ACC112 (cell line): ENCODE measurements at regions not wholly inside any gene's neighbourhood (a gene's known extent, or its start where the extent isn't known, plus 50 kb on each side); places are given as distances from the start of the nearest gene placed in this dataset.
A peak's percentile ranks its signal among the peaks of the same experiment; 100 is the strongest.

ENCODE experiments used
- H2AFZ ChIP-seq: fragments of 200-600 bp; sonication (generic); one replicate; pipeline ENCODE4 v1.6.0; 2017; ENCODE audit warnings: antibody characterized with exemption, low read length; ENCODE audit not compliant: unreplicated experiment
- H3K27ac ChIP-seq: fragments of 200-600 bp; sonication (generic); 2 replicates; pipeline ENCODE4 v1.5.1; 2014; ENCODE audit warnings: low read depth, mild to moderate bottlenecking, antibody characterized with exemption, low read length, moderate library complexity
- H3K27me3 ChIP-seq: fragments of 200-600 bp; sonication (generic); 2 replicates; pipeline ENCODE4 v1.6.1; 2014; ENCODE audit warnings: mild to moderate bottlenecking, antibody characterized with exemption, low read length, moderate library complexity, mixed read lengths; ENCODE audit not compliant: insufficient read depth
- H3K36me3 ChIP-seq: fragments of 200-600 bp; sonication (generic); 2 replicates; pipeline ENCODE4 v1.6.1; 2016; ENCODE audit warnings: mild to moderate bottlenecking, antibody characterized with exemption, low read length, moderate library complexity, mixed read lengths; ENCODE audit not compliant: insufficient read depth
- H3K4me1 ChIP-seq: fragments of 200-600 bp; sonication (generic); one replicate; pipeline ENCODE4 v1.6.1; 2016; ENCODE audit warnings: low read length, mixed read lengths; ENCODE audit not compliant: insufficient read depth, unreplicated experiment, control insufficient read depth
- H3K4me3 ChIP-seq: fragments of 200-600 bp; sonication (generic); 2 replicates; pipeline ENCODE4 v1.5.1; 2014; ENCODE audit warnings: mild to moderate bottlenecking, low read depth, low read length
- H3K79me2 ChIP-seq: fragments of 200-600 bp; sonication (generic); one replicate; pipeline ENCODE4 v1.6.0; 2016; ENCODE audit warnings: low read length; ENCODE audit not compliant: control insufficient read depth, unreplicated experiment, insufficient read depth

DNA sequence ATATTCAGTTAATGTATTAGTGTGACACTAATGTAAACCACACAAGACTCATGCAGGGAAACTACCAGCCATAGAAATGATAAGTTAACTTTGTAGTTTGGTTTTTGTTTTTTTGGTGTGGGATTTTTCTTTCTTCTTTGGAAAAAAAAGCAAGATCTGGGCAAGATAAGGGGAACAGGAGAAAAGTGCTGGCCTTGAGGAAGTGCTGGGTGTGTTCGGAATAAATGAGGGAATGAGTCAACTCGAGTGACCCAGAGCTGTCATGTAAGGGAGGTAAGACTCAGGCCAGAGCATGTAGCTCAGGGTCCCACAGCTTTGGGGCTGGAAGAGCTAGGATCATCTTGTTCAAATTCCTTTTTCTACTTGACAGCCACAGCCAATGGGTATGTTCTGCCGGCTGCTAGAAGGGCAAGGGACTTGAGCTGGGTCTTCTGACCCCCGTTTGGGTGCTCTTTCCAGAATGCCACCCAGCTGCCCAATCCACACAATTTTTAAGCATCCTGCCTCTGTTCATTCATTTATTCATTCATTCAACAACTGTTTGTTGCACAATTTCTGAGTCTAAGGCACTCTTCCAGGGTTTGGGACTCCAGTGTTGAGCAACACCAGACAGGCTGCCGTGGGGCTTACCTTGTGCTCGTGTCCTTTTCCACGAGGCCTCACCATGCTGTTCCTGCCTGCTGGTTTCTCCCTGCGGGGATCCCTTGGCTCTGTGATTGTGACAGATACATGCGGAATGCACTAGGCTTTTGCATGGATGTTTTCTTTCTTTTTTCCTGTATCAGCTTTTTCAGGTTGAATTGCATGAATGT lies 54.5 kb downstream of the CLDN34 start:
- Histone ChIP-seq H3K27ac (peak overlapping the region; percentile 56), H3K4me3 (0 out of 2 replicates have a peak overlapping the region, but pooled peaks have one; percentile 1), H3K79me2 (peaks cover 79% of the 10 kb centered on the region), H3K36me3 (peaks cover 3% of the 10 kb centered on the region; the same call in 1 of the 2 replicates), H3K27me3 (no peaks in the 10 kb centered on the region), H2AFZ (no peak overlapping the region), H3K4me1 (peaks cover 55% of the 10 kb centered on the region)

DNA sequence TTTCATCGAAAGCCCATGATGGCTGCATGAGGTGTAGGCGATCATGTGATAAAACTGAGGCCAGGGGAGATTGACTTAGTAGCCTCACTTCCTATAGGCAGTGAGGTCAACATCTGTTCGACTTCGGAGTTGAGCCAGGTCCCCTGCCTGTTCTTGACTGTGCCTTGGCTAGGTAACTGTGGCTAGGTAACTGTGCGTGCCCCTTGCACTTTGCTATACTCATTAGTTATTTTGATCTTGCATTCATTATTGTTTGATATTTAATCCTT lies 55.0 kb downstream of the CLDN34 start:
- Histone ChIP-seq H3K4me3 (0 out of 2 replicates have a peak overlapping the region, but pooled peaks have one; percentile 1), H3K27ac (peak overlapping the region; percentile 56), H3K36me3 (peaks cover 5% of the 10 kb centered on the region; the same call in 1 of the 2 replicates), H3K4me1 (peaks cover 50% of the 10 kb centered on the region), H3K27me3 (no peaks in the 10 kb centered on the region), H2AFZ (no peak overlapping the region), H3K79me2 (peaks cover 74% of the 10 kb centered on the region)

DNA sequence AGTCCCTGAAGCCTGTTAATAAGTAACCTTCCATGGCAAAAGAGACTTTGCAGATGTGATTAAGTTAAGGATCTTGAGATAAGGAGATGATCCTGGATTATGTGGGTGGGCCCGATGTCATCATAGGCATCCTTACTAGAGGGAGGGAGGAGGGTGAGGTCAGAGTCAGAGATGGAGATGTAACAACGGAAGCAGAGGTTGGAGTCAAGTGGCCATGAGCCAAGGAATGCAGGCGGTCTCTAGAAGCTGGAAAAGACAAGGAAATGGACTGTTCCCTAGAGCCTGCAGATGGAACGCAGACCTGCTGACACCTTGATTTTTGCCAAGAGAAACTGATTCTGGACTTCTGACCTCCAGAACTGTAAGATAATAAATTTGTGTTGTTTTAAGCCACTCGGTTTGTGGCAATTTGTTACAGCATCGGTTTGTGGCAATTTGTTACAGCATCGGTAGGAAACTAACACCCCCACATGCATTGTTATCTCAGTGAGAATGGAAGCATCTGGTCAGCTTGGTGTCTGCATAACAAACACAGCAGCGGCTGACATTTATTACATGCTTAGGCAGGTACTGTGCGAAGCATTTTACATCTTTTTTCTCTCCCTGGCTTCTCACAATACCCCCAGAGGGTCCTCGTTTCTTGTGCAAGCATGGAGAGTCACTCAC lies 55.6 kb downstream of the CLDN34 start:
- peak overlapping the region; percentile 56 for H3K27ac ChIP-seq
- H3K27me3 ChIP-seq: no peaks in the 10 kb centered on the region
- H3K79me2 ChIP-seq: peaks cover 69% of the 10 kb centered on the region
- H3K4me1 ChIP-seq: peaks cover 45% of the 10 kb centered on the region
- peaks cover 7% of the 10 kb centered on the region; the same call in 1 of the 2 replicates for H3K36me3 ChIP-seq
- H2AFZ ChIP-seq: no peak overlapping the region
- H3K4me3 ChIP-seq: peak overlapping the region; percentile 1; the same call in 1 of the 2 replicates

DNA sequence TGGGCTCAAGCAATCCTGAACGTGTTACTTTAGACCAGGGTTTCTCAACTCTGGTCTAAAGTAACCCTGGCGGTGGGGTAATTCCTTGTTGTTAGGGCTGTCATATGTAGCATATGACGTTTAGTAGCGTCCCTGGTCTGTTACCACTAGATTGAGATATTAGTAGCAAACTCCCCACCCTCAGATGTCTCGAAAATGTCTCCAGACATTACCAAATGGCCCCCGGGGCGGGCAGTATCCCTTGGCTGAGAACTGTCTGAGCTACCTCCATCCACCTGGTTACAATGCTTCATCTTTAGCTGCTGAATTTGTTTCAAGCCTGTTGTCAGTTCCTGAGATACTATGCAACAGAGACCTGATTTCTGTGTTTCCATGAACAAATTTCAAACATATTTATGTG lies 56.7 kb downstream of the CLDN34 start:
- Histone ChIP-seq H3K79me2 (peaks cover 59% of the 10 kb centered on the region), H2AFZ (no peak overlapping the region), H3K4me3 (no peak overlapping the region), H3K36me3 (peaks cover 7% of the 10 kb centered on the region; the same call in 1 of the 2 replicates), H3K27ac (no peak overlapping the region), H3K27me3 (no peaks in the 10 kb centered on the region), H3K4me1 (peaks cover 37% of the 10 kb centered on the region)

DNA sequence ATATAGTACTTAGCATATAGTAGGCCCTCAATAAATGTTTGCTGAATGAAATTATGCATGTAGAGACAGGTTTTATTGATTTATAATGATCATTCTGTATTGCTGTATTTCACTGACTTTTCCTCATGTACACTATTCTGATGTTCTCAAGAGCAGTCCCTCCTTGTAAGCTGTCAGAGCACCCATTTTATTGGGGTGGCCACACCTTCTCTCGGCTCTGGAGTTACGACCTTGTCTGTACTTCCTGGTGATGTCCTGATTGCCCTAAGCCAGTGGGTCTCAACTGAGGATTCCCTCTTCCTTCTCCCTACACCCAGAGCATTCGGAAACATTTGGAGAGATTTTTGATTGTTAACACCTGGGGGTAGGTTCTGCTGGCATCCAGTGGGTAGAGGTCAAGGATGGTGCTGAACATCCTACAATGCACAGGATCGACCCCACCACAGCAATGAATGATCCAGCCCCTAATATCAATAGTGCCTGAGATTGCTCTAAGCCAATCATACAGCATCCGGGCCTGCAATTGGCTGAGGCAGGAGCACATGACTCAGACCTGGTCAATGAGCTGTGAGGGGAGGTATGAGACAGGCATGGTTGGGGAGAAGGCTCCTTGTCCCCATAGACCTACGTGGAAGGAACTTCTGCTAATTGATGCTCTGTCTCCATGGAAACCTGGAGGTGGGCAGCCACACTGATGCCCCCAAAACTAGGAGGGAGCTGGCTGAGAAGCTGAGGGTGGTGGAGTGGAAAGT lies 58.8 kb downstream of the CLDN34 start:
- Histone ChIP-seq H2AFZ (no peak overlapping the region), H3K4me1 (peaks cover 32% of the 10 kb centered on the region), H3K36me3 (peaks cover 7% of the 10 kb centered on the region; the same call in 1 of the 2 replicates), H3K4me3 (no peak overlapping the region), H3K27ac (no peak overlapping the region), H3K79me2 (peaks cover 43% of the 10 kb centered on the region), H3K27me3 (no peaks in the 10 kb centered on the region)

DNA sequence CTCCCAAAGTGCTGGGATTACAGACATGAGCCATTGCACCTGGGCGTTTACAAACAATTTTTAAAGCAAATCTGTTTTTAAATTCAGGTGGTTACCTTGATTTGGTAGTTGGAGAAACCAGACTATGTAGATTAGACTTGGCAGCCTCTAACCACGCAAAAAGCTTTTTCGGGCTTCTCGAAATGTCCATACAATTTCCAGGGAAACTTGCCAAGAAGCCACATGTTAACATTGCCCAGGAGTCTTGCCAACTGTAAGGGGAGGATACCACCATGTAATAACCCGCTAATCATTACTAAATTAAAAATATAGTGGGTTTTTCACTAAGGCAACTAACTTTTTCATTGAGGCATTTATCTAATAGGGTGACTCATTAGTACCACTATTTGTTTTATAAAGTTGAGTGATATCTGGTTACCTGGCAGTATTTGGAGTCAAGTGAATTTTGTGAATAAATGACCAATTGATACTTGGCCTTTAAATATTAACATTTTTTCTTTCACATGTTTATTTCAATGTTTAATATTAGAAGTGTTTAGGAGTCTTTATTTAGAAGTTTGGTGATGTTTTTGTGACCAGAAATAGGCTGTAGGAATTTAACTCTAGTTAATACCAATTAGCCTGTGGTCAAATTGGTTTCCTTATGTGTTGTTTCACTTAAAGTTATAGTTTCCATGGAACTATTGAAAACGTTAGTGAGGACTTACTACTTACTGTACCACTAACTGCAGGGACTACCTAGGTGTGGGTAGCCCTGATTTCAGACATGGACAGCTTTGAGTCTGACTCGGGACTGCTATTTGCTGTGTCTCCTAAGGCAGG lies 61.3 kb downstream of the CLDN34 start:
- no peak overlapping the region for H2AFZ ChIP-seq
- H3K4me3 ChIP-seq: no peak overlapping the region
- peaks cover 42% of the 10 kb centered on the region for H3K79me2 ChIP-seq
- peaks cover 15% of the 10 kb centered on the region for H3K4me1 ChIP-seq
- peaks cover 4% of the 10 kb centered on the region; the same call in 1 of the 2 replicates for H3K36me3 ChIP-seq
- H3K27me3 ChIP-seq: no peaks in the 10 kb centered on the region
- H3K27ac ChIP-seq: no peak overlapping the region

DNA sequence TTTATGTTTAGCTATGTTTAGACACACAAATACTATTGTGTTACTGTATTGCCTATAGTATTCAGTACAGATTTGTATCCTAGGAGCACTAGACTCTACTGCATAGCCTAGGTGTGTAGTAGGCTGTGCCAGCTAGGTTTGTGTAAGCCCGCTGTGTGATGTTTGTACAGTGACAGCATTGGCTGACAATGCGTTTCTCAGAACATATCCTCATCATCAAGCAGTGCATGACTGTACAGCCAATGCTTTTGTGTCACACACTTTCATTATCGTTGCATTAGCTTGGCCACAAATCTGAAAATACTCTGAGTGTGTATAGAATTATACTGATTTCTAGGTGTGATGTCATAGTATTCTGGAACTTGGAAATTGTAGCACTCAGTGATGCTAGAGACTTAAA lies 63.4 kb downstream of the CLDN34 start:
- Histone ChIP-seq H3K36me3 (peaks cover 4% of the 10 kb centered on the region; the same call in 1 of the 2 replicates), H3K4me1 (peaks cover 20% of the 10 kb centered on the region), H2AFZ (no peak overlapping the region), H3K4me3 (no peak overlapping the region), H3K79me2 (peaks cover 42% of the 10 kb centered on the region), H3K27me3 (no peaks in the 10 kb centered on the region), H3K27ac (no peak overlapping the region)

DNA sequence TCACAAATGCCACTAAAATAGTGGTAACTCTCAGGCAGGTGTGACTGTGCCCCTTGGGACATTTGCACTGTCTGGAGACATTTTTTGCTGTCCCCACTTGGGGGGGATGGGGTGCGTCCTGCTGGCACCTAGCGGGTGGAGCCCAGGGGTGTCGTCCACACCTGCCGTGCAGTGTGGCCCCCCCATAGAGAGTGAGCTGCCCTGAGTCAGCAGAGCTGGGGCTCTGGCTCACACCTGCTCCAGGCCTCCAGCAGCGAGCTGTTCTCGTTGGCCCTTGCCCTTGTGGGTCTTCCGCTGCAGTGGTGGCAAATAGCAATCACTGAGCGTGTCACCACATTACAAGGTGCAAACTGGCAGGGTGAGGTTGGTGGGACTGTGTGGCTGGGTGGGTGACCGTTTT lies 64.6 kb downstream of the CLDN34 start:
- H3K36me3 ChIP-seq: peaks cover 4% of the 10 kb centered on the region; the same call in 1 of the 2 replicates
- H3K27me3 ChIP-seq: no peaks in the 10 kb centered on the region
- H3K79me2 ChIP-seq: peaks cover 36% of the 10 kb centered on the region
- no peak overlapping the region for H3K27ac ChIP-seq
- H2AFZ ChIP-seq: no peak overlapping the region
- H3K4me3 ChIP-seq: no peak overlapping the region
- H3K4me1 ChIP-seq: peaks cover 20% of the 10 kb centered on the region

DNA sequence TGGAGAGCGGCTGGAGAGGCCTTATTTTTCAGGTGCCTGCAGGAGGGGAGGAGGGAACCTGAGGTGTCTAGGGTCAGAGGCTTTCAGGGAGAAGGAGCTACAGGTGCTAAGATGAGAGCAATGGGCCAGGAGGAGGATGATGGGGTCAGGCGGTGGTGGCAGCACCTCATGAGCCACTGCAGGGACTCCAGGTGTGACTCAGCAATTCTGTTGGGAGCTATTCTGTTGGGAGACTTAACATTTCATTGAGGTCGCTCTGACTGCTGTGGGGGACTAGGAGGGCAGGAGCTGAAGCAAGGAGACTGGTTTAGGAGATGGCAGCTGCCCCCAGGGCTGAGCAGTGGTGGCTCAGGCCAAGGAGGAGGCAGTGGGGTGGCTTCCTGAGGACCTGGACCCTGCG lies 65.0 kb downstream of the CLDN34 start:
- no peak overlapping the region for H2AFZ ChIP-seq
- no peak overlapping the region for H3K4me3 ChIP-seq
- H3K27me3 ChIP-seq: no peaks in the 10 kb centered on the region
- H3K36me3 ChIP-seq: peaks cover 2% of the 10 kb centered on the region; the same call in 1 of the 2 replicates
- peaks cover 40% of the 10 kb centered on the region for H3K79me2 ChIP-seq
- no peak overlapping the region for H3K27ac ChIP-seq
- peaks cover 20% of the 10 kb centered on the region for H3K4me1 ChIP-seq
